RWPE2 (cell line): ENCODE measurements at regions not wholly inside any gene's neighbourhood (a gene's known extent, or its start where the extent isn't known, plus 50 kb on each side); places are given as distances from the start of the nearest gene placed in this dataset.
"Not testable (repeated sequence)": the region's sequence is repeated elsewhere in the genome, so short reads cannot be mapped to it uniquely, and the experiment has no call there.

Experiments
- ATAC-seq: fragments of 200-7000 bp; cut with Tn5 transposase; 3 replicates; pipeline ENCODE4 v1.9.1; 2021; ENCODE audit warnings: low read depth
- DNase-seq: peaks from one replicate; pipeline ENCODE4 v3.0.0-alpha.2; 2020; ENCODE audit warnings: low spot score
- H3K27ac ChIP-seq: fragments of 450-650 bp; 2 replicates; pipeline ENCODE4 v1.5.1; 2017; ENCODE audit warnings: mild to moderate bottlenecking; ENCODE audit not compliant: poor library complexity, severe bottlenecking
- H3K27me3 ChIP-seq: fragments of 250-450 bp; sonication (Bioruptor Pico); 2 replicates; pipeline ENCODE4 v1.5.1; 2021; ENCODE audit warnings: mild to moderate bottlenecking, moderate library complexity; ENCODE audit not compliant: insufficient read depth, poor library complexity, severe bottlenecking
- H3K36me3 ChIP-seq: fragments of 250-450 bp; sonication (Bioruptor Pico); 2 replicates; pipeline ENCODE4 v1.5.1; 2020; ENCODE audit warnings: low read depth, mild to moderate bottlenecking, moderate library complexity
- H3K4me1 ChIP-seq: fragments of 250-450 bp; sonication (Bioruptor Pico); 2 replicates; pipeline ENCODE4 v1.5.1; 2021; ENCODE audit warnings: mild to moderate bottlenecking, moderate library complexity; ENCODE audit not compliant: insufficient read depth, poor library complexity, severe bottlenecking
- H3K4me3 ChIP-seq: fragments of 250-450 bp; sonication (Bioruptor Pico); 2 replicates; pipeline ENCODE4 v1.5.1; 2021; ENCODE audit warnings: mild to moderate bottlenecking, moderate library complexity; ENCODE audit not compliant: severe bottlenecking
- H3K9me3 ChIP-seq: fragments of 250-450 bp; sonication (Bioruptor Pico); 2 replicates; pipeline ENCODE4 v1.5.1; 2021; ENCODE audit warnings: mild to moderate bottlenecking, moderate library complexity; ENCODE audit not compliant: severe bottlenecking
- CTCF ChIP-seq: fragments of 450-650 bp; IDR thresholded peaks from one replicate; pipeline ENCODE4 v1.5.1; 2017; ENCODE audit warnings: mild to moderate bottlenecking, moderate library complexity; ENCODE audit not compliant: poor library complexity, severe bottlenecking

- H3K27ac ChIP-seq, result no peak overlapping the region
- no peaks in the 10 kb centered on the region for H3K4me1 ChIP-seq
- TF ChIP-seq CTCF, result no peak
- DNase-seq, result no peak
- no peaks in the 10 kb centered on the region for H3K9me3 ChIP-seq
- no peak for ATAC-seq
- no peak overlapping the region for H3K4me3 ChIP-seq
- H3K36me3 ChIP-seq, result no peaks in the 10 kb centered on the region
- H3K27me3 ChIP-seq, result no peaks in the 10 kb centered on the region
These were observed 639.9 kb upstream of the ACO1 start for GRCh38 chr9:31744589-31744988.

GRCh38 chr9:31745468-31745867 lies 639.0 kb upstream of the ACO1 start:
- no peak overlapping the region for H3K27ac ChIP-seq
- H3K4me3 ChIP-seq, result no peak overlapping the region
- TF ChIP-seq CTCF, result no peak
- H3K27me3 ChIP-seq, result no peaks in the 10 kb centered on the region
- no peaks in the 10 kb centered on the region for H3K36me3 ChIP-seq
- H3K9me3 ChIP-seq, result no peaks in the 10 kb centered on the region
- DNase-seq, result no peak
- no peaks in the 10 kb centered on the region for H3K4me1 ChIP-seq
- no peak for ATAC-seq

- no peaks in the 10 kb centered on the region for H3K4me1 ChIP-seq
- no peaks in the 10 kb centered on the region for H3K9me3 ChIP-seq
- ATAC-seq (no peak), DNase-seq (no peak)
- no peaks in the 10 kb centered on the region for H3K36me3 ChIP-seq
- no peak overlapping the region for H3K4me3 ChIP-seq
- H3K27ac ChIP-seq, result no peak overlapping the region
- H3K27me3 ChIP-seq, result no peaks in the 10 kb centered on the region
- no peak for TF ChIP-seq CTCF
These were observed 638.6 kb upstream of the ACO1 start for GRCh38 chr9:31745886-31746285.

- TF ChIP-seq CTCF, result no peak
- no peak for ATAC-seq
- no peaks in the 10 kb centered on the region for H3K4me1 ChIP-seq
- no peaks in the 10 kb centered on the region for H3K36me3 ChIP-seq
- DNase-seq, result no peak
- no peak overlapping the region for H3K4me3 ChIP-seq
- no peaks in the 10 kb centered on the region for H3K9me3 ChIP-seq
- H3K27me3 ChIP-seq, result no peaks in the 10 kb centered on the region
- H3K27ac ChIP-seq, result no peak overlapping the region
These were observed 630.7 kb upstream of the ACO1 start for GRCh38 chr9:31753756-31754155.

- no peaks in the 10 kb centered on the region for H3K36me3 ChIP-seq
- peaks cover 2% of the 10 kb centered on the region for H3K9me3 ChIP-seq
- no peak for TF ChIP-seq CTCF
- no peak overlapping the region for H3K4me3 ChIP-seq
- DNase-seq, result no peak
- H3K27ac ChIP-seq, result no peak overlapping the region
- no peaks in the 10 kb centered on the region for H3K27me3 ChIP-seq
- ATAC-seq, result no peak
- no peaks in the 10 kb centered on the region for H3K4me1 ChIP-seq
These were observed 624.7 kb upstream of the ACO1 start for GRCh38 chr9:31759703-31760102.

- H3K27me3 ChIP-seq, H3K4me3 ChIP-seq, ATAC-seq, H3K9me3 ChIP-seq, H3K4me1 ChIP-seq, H3K36me3 ChIP-seq, H3K27ac ChIP-seq, DNase-seq: not testable (repeated sequence)
These were observed 610.4 kb upstream of the ACO1 start for GRCh38 chr9:31774021-31774420.
